GM19463 (cell line): ENCODE measurements at regions not wholly inside any gene's neighbourhood (a gene's known extent, or its start where the extent isn't known, plus 50 kb on each side); places are given as distances from the start of the nearest gene placed in this dataset.
"Not testable (repeated sequence)": the region's sequence is repeated elsewhere in the genome, so short reads cannot be mapped to it uniquely, and the experiment has no call there.

Source experiments
- ATAC-seq: cut with Tn5 transposase; IDR thresholded peaks from one replicate; pipeline ENCODE4 v1.9.1; 2021; ENCODE audit warnings: mild to moderate bottlenecking, moderate library complexity; ENCODE audit not compliant: unreplicated experiment

DNA sequence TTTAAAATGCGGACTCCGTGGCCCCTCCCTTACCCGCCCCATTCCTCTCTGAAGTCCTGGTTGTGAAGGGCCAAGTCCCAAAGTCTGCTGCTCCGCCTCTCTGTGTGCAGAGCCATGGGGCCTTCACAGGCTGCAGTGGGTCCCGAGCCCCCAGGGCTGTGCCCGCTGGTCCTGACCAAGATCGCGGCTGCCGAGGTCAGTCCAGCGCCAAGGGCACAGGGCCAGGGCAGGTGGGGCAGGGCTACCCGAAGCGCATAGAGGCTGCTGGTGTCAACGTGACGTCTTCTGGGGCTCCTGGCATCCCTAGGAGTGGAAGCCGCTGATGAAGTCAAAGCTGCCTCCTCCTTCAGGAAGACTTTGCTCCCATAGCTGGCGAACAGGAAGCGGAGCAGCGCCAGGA, 858.8 kb downstream of the TUBA3C start:
- not testable (repeated sequence) for ATAC-seq

DNA sequence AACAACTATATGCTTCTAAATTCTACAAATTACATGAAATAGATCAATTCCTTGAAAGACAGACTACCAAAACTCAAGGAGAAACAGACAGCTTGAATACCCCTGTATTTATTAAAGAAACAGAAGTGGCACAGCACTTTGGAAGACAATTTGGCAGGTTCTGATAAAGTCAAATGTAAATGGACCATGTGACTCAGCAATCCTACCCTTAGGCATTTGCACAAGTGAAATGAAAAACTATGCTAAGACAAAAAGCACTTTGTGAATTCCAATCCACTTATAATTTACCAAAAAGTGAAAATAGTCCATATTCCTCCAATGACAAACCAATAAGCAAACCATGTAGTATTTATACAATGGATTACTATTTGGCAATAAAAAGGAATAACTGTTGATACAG, 862.0 kb downstream of the TUBA3C start:
- not testable (repeated sequence) for ATAC-seq

DNA sequence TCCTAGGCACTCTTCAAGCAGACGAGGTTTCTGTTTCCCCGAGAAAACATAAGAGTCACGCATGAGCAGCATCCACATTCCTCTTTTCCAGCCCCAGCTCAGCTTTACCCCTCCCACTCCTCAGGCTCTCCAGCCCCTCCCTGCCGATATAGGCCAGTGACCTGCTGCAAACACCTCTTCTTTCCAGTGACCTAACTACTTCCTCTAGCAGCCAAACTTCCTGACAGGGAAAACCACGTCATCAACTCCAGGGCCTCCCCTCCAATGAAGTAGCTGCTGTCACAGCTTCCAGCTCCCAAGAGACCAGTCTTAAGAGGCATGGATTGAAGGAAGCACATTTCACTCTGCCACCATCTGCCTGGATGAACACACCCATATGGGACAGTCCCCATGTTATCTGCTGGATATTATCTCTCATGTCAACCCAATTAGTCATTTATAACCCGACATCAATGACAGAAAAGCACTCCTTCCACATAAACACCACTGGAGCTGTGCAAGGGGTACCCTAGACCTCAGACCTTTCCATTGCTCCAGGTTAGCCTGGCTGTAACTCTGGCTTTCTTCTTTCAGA, 878.3 kb downstream of the TUBA3C start:
- ATAC-seq: not testable (repeated sequence)

DNA sequence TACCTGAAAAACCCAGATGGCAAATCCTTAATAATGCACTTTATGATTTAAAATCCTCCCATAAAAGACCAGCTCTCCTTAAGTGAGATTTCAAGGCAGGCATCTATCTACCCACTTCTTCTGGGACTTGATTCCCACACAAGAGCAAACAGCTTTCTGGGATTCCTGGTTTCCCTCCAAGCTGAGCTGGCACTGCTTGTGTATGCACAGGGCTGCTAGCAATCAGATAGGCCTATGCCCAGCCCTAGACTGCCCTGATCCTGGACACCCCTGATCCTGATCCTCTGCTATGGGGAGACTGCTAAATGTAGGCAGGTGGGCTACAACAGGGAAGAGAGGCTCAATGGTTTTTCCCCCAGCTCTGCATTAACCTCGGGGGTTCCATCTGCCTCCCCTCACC, 880.7 kb downstream of the TUBA3C start:
- not testable (repeated sequence) for ATAC-seq

DNA sequence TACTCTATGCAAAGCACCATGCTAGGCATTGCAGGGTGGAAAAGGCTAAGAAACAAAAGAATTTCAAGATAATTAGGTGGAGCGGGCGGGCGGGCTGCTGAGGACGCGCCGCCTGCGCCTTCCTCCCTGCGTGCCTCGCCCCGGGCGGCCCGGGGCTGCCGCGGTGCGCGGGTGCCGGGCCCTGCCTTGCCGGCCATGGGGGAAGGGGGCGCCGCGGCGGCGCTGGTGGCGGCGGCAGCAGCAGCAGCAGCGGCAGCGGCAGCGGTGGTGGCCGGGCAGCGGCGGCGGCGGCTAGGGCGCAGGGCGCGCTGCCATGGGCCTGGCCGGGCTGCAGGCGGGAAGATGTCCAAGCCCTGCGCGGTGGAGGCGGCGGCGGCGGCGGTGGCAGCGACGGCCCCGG, 884.3 kb downstream of the TUBA3C start:
- ATAC-seq: not testable (repeated sequence)

DNA sequence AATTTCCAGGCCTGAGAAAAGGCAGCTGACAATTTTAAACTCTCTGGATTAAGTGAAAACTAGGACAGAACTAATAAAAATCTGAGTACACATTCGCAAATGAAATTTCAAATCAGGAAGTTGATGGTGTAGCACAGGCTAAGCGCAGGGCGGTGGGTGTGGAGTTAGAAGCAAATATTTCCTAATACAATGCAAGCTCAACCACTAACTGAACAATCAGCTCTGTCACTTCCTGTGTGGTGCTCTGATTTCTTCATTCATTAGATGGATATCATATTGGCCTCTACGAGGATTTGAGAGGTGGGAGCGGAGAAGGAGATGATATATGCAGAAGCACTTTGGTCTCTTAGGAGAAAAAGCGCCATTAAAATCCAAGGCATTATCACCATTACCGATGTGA, 885.0 kb downstream of the TUBA3C start:
- not testable (repeated sequence) for ATAC-seq

DNA sequence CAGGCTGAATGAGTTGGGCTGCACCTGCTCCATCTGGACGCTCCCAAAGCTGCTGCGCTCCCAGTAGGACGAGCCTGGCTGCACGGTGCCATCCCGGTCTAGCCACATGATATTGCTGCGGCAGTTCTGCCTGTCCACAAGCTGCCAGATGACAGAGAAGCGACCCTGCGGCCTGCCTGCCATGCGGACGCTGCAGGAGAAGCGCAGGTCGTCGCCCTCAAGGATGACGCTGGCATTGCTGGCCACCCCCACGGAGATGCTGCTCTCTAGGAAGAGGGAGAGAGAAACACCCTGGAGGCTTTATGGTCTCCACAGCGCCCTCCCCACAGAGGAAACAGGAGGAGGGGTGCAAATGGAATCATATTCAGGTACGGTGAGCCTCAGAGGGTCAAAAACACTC, 887.3 kb downstream of the TUBA3C start:
- not testable (repeated sequence) for ATAC-seq

DNA sequence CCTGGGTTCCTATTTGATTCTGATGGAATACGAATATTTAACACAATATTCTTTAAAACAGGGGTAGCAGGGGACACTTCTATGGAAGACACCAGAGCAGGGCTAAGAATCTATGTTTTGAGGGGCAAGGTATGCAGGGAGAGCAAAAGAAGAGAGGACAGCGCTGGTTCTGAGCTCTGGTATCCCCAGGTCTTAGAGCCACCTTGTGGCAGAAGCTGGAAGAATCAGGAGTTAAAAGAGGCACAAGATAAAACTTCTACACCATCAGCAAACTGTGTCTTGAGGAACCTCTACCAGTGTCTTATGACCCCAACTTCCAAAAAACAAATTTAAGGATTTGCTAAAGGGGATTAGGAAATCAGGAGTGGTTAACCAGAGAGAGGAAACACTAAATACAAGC, 894.8 kb downstream of the TUBA3C start:
- not testable (repeated sequence) for ATAC-seq

DNA sequence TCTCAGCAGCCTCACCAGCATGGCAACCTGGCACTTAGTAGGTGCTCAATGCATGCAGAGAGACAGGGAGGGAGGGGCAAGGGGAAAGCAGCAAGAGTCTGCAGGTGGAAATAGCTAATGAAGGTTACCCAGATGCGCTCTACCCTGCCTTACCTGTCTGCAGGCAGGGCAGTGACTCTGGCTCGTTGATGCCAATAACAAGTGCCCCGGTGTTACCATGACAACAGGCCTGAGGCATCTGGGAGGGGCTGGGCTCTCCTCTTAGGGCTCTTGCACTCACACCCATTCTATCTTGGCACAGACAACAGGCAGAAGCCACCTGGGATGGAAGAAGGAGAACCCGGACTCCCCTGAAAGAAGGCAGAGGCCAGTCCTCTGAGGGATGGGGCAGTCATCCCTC, 896.0 kb downstream of the TUBA3C start:
- not testable (repeated sequence) for ATAC-seq

DNA sequence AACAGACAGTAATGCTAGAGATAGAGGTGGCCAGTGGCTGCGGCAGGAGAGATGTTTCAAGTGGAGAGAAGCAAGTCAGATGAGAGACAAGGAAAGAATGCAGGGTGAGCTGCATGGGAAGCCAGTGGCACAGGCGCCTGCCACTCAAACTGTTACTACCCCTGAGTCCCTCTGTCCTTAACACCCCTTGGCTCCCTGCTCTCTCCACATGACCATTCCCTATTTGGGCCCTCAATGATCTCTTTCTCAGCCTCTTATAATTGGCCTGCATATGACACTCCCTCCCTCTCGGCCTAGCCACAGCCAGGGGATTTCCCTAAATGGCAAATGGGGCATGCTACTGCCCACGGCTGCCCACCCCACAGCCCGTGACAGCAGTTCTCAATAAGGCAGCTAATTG, 897.6 kb downstream of the TUBA3C start:
- not testable (repeated sequence) for ATAC-seq

DNA sequence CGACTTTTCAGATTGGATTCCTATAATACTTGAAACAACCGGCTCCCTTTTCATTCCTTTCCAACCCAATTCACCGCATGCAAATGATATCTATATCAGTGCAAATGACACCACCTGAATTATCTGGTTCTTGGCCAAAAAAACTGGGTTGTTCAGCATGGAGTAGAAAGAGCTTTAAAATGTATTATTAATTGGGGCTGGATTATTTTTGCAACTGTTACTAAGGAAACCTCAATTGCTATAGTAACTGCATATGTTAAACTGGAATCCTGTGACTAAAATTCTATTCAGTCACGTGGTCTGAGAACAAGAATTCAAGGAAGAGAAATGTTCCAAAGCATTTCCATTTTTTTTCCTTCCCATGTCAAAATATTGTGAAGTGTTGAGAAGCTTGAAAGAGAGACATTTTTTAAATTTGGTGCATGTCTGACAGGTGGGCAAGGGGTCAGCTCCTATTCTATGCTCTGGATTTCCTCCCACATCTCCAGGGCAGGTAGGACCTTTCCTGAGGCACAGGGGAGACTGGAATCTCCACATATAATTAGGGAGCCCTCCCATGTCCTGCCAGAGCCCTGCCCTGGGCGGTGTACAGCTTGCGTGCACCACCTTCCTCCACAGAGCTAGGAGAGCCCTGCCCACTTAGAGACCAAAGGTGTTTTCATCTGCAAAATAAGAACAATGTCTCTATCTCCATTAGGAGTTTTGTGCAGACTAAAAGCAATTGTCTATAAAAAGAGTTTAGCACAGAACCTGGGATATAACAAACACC, 899.6 kb downstream of the TUBA3C start:
- ATAC-seq: not testable (repeated sequence)

DNA sequence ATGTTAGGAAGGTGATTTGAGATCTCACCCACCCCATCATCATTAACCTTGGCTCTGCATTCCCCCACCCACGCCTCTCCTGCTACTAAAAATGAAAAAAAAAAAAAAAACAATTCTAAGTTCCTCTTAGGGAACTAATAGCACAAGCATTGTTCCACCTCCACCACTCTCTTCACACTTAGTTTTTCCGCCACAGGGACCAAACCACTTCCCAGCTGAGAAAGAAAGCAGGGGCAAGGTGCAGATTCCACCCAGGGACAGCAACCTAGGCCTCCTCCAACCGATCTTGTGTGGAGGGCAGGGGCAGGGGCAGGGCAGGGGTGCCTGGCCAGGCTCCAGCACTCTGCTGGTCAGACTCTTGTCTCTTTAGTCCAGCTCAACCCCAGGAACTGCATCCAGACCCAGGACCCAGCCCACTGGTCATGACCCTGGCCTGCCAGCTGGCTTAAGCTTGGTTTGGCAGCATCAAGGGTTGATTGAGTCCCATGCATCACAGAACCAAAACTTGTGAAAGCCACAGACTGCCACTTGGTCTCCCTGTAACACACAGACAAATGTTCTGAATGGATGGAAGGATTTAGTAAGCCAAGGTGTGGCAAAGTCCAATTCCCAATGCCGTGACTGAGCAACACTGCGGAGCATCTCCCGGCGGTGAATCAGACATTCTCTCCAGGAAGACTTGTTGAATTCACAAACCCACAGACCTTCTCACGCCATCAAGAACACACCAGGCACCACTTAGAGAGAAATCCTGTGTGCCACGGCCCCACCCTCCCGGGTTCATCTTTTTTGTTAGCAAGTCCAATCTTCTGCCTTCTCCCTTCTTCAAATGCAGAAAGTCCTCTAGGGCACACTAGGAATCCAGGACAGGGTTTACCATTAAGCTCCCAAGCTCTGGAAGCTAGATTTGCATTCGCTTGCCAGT, 900.5 kb downstream of the TUBA3C start:
- ATAC-seq: not testable (repeated sequence)

DNA sequence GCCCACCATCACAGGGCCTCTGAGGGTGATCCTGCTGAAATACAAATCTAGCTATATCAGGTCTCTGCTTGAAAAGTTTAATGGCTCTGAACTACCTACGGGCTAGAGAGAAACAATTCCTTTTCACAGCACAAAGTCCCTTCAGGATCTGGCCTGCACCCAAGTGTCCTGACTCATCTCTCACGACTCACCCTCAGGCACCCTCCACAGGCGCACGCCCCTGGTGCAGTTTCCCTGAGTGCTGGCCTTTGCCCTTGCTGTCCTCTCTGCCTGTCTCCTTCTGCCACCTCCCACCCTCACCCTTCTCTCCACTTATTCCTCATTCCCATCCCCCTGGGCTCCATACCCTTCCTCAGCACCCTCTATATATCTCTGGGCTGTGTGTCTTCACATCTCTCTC, 901.7 kb downstream of the TUBA3C start:
- not testable (repeated sequence) for ATAC-seq

DNA sequence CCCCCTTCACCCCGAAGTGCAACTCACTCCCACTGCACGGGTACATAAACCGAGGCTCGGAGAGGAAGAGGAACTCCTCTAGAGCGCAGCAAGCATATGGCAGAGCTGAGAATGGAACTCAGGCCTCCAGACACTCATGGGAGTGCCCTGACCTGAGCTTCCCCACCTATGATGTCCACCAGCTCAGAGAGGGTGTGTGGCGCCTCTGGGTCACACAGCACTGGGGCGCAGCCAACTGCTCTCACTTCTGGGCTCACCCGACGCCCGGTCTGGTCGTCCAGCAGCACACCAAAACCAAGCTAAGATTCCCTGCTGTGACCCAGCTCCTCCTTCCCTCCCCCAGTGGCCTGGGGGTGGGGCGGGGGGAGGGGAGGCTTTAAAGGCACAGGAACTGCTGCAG, 904.3 kb downstream of the TUBA3C start:
- not testable (repeated sequence) for ATAC-seq

DNA sequence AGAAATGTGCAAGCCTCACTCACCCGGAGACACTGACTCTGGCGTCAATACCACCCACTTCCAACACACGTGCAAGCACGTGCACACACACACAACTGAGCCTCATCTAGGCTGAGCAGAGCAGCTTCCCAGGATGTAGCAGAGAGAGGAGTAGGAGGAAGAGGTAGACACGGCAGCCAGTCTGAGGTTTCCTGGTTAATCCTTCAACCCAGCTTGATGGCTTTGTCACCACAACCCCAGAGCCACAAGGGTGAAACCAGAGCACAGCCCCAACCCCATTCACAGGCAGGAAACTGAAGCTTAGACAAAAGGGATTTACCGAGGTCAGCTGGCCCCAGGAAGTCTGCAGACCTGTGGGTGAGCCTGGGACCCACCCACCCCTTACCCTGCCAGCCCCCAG, 905.3 kb downstream of the TUBA3C start:
- not testable (repeated sequence) for ATAC-seq

DNA sequence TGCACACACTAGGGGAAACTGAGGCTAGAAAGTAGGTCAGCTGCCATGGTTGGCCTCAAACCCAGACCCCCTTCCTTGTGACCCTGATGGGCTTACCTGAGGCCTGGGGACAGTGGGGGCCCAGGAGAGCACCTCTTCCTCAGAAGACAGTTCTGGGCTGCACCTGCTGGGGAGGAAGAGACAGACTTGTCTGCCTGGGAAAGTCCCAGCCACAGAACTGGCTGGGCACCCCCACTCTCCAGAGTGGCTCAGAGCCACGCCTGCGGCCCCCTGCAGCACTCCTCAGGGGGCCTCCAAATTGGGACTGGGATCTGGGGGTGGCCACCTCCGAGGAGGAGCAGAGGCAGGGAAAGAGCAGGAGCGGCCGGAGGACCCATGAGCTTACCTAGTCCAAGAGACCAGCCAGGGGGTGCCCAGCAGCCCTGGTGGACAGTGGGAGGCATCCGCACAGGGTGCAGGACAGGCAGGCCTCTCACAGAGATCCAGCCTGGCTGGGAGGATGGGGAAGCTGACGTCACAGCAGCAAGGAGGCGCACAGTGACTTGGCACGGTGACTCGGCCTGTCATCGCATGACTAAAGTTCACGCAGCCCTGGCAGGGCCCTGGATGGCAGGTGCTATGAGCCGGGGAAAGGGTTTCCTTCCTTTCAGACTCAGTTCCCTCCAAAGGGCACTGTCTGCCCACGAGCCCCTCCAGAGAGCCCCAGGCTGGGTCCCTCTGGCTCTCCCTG, 907.7 kb downstream of the TUBA3C start:
- ATAC-seq: not testable (repeated sequence)

DNA sequence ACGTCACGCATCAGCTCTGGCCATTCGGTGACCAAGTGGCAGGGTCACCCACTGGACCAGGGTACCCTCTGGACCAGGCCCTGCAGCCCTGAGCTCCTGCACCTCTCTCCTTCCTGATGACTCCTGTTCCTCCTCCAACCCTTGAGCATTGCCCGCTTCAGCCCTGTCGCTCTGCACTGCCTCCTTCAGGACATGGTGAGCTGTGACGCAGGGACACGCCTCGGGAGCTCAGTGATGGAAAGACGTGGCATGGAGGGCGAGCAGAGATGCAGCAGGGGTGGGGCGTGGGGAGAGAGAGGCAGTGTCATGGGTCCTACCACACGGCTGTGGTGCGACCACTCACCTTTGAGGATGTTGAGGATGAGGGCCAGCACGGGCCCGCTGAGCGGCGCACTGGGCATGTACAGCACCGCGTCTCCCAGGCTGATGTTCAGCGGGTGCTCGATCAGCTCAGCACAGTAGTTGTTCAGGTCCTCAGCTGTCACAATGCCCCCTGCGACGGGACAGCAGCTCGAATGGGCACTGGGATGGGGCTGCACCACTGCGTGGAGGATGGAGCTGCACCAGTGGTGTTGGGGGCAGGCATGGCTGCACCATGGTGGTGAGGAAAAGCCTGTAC, 922.7 kb downstream of the TUBA3C start:
- ATAC-seq: not testable (repeated sequence)

DNA sequence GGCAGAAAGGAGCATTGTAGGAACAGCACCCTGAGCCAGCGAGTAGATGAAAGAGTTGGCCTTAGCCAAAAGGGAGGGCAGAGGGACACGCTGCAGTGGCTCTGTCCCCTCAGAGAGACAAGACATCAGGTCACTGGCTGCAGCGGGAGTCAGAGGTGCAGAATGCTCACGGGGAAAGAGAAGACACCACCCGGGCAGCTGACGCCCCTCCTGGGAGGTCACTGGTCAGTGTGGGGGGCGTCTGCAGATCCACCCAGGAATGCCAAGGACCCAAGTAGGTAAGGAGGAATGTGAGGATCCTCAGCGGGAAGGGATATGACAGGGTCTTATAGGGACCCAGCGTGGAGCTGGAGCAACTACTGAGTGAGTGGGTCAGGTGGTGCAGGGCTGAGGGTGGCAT, 923.9 kb downstream of the TUBA3C start:
- ATAC-seq: not testable (repeated sequence)

DNA sequence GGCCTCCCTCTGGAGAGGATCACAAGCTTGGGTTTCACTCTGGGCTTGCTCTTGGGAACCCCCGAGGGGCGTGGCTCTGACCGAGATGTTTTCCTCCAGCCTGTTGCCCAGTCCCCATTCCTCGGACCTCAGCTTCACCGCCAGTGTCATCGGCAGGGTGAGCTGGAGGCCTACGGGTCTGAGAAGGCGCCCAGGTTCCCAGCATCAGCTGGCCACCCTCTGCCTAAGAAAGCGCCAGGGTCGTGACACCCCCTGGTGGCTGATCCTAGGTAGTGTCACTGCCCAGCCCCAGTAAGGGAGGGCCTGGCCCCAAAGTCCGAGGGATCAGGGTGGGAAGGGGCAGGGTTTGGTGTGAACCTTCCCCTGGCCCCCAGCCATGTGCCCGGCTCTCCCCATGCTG, 928.8 kb downstream of the TUBA3C start:
- ATAC-seq: not testable (repeated sequence)

DNA sequence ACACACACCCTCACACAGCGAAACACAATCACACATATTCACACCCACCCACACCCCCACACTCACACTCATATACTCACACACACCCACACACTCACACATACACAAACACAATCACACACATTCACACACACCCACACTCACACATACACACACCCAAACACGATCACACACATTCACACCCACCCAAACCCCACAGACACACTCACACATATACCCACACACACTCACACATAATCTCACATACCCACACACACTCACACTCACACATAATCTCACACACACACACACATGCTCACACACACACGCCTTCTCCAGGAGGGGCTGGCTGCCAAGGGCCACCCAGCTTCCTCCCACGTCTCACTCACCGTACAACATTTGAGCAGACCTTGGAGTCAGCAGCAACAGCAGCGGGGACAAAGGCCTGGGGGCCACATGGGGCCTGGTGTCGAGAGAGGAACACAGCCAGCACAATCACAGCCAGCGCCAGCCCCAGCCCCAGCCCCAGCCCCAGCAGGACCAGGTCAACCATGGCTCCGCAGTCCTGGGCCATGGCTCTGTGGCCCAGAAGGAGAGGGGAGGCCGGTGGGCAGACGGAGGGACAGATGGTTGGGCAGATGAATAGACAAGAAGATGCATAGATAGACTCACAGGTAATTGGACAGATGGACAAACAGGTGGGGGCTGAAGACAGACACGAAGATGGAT, 932.9 kb downstream of the TUBA3C start:
- ATAC-seq: not testable (repeated sequence)
